OCI-LY7 (cell line): ENCODE measurements at regions not wholly inside any gene's neighbourhood (a gene's known extent, or its start where the extent isn't known, plus 50 kb on each side); places are given as distances from the start of the nearest gene placed in this dataset.

Experiments used
- BruUV-seq: library from RNA; stranded (reverse); fragments of 400-500 nt; replicated peaks from 2 replicates; lab custom pipeline; 2021; lab: Mats Ljungman, UMichigan
- CTCF ChIA-PET: fragments of 300-600 bp; sonication (Branson Sonifier 250); formaldehyde crosslinking; loops from one replicate; lab custom pipeline; 2022; ENCODE audit warnings: antibody characterized with exemption; ENCODE audit not compliant: unreplicated experiment; lab: Charles Lee
- POLR2A ChIA-PET: fragments of 300-600 bp; sonication (Branson Sonifier 250); formaldehyde crosslinking; loops from one replicate; lab custom pipeline; 2022; ENCODE audit warnings: antibody characterized with exemption; lab: Charles Lee
- DNase-seq: peaks from one replicate; pipeline ENCODE4 v3.0.0-alpha.2; 2015; ENCODE audit warnings: low spot score
- H2AFZ ChIP-seq: fragments of 200-600 bp; sonication (generic), shearing (Covaris generic); 2 replicates; pipeline ENCODE4 v1.6.1; 2014; ENCODE audit warnings: mild to moderate bottlenecking, antibody characterized with exemption, low read length, moderate library complexity
- H3K27ac ChIP-seq: fragments of 200-600 bp; sonication (generic); 2 replicates; pipeline ENCODE4 v1.5.1; 2014; ENCODE audit warnings: mixed run types, low read depth, mild to moderate bottlenecking, moderate library complexity, low read length, inconsistent platforms; ENCODE audit not compliant: poor library complexity, severe bottlenecking
- H3K36me3 ChIP-seq: fragments of 200-600 bp; sonication (generic); 2 replicates; pipeline ENCODE4 v1.6.1; 2014; ENCODE audit warnings: mild to moderate bottlenecking, antibody characterized with exemption, low read length, moderate library complexity, mixed read lengths; ENCODE audit not compliant: insufficient read depth
- H3K4me1 ChIP-seq: fragments of 200-600 bp; sonication (generic); 2 replicates; pipeline ENCODE4 v1.5.1; 2014; ENCODE audit warnings: mild to moderate bottlenecking, low read length; ENCODE audit not compliant: insufficient read depth, poor library complexity, severe bottlenecking
- H3K4me2 ChIP-seq: fragments of 200-600 bp; sonication (generic); 2 replicates; pipeline ENCODE4 v1.6.1; 2014; ENCODE audit warnings: mild to moderate bottlenecking, low read length
- H3K4me3 ChIP-seq: fragments of 200-600 bp; sonication (generic); 2 replicates; pipeline ENCODE4 v1.5.1; 2014; ENCODE audit warnings: mild to moderate bottlenecking, low read depth, low read length; ENCODE audit not compliant: poor library complexity, severe bottlenecking
- H3K79me2 ChIP-seq: fragments of 200-600 bp; sonication (generic); 2 replicates; pipeline ENCODE4 v1.6.1; 2016; ENCODE audit warnings: low read depth, mild to moderate bottlenecking, low read length, moderate library complexity, mixed read lengths; ENCODE audit not compliant: insufficient read depth
- H3K9me2 ChIP-seq: fragments of 200-600 bp; sonication (generic); 2 replicates; pipeline ENCODE4 v1.6.1; 2016; ENCODE audit warnings: mild to moderate bottlenecking, low read length, mixed read lengths; ENCODE audit not compliant: insufficient read depth
- H3K9me3 ChIP-seq: fragments of 200-600 bp; sonication (generic); 2 replicates; pipeline ENCODE4 v1.6.1; 2014; ENCODE audit warnings: mild to moderate bottlenecking, mixed run types, low read length, mixed read lengths
- H4K20me1 ChIP-seq: fragments of 200-600 bp; sonication (generic); 2 replicates; pipeline ENCODE4 v1.6.1; 2014; ENCODE audit warnings: mild to moderate bottlenecking, antibody characterized with exemption, low read length, moderate library complexity, mixed read lengths; ENCODE audit not compliant: insufficient read depth
- CTCF ChIP-seq: fragments of 200-600 bp; sonication (generic); conservative IDR thresholded peaks from 2 replicates; pipeline ENCODE4 v1.5.1; 2014; ENCODE audit warnings: mild to moderate bottlenecking, antibody characterized with exemption, low read length, moderate library complexity, mixed read lengths
- EZH2phosphoT487 ChIP-seq: fragments of 200-600 bp; sonication (generic); IDR thresholded peaks from 2 replicates; pipeline ENCODE4 v1.6.1; 2018; ENCODE audit warnings: low read depth, borderline replicate concordance, mild to moderate bottlenecking, mixed run types, antibody characterized with exemption, low read length, moderate library complexity, mixed read lengths
- intact Hi-C: fragments of 100-400 bp; cut with micrococcal nuclease; formaldehyde crosslinking; loops from one replicate; pipeline ENCODE4 v1.10.0; 2022; ENCODE audit not compliant: unreplicated experiment

- H3K36me3 ChIP-seq, result no peaks in the 10 kb centered on the region
- intact Hi-C loops, result no loop called here
- H3K9me2 ChIP-seq, result no peaks in the 10 kb centered on the region
- ChIA-PET POLR2A (no interaction called here), CTCF (no interaction called here)
- H2AFZ ChIP-seq, result no peak overlapping the region
- no peaks in the 10 kb centered on the region for H4K20me1 ChIP-seq
- no peak overlapping the region for H3K27ac ChIP-seq
- no peaks in the 10 kb centered on the region for H3K79me2 ChIP-seq
- peaks cover 7% of the 10 kb centered on the region for H3K4me1 ChIP-seq
- H3K9me3 ChIP-seq, result no peaks in the 10 kb centered on the region
- no peak overlapping the region for H3K4me2 ChIP-seq
- BruUV-seq, result no TSS peak
- TF ChIP-seq EZH2phosphoT487, result no peak
- TF ChIP-seq CTCF, result no peak
- DNase-seq, result no peak
- no peak overlapping the region for H3K4me3 ChIP-seq
These were observed 166.8 kb upstream of the IER5L start for GRCh38 chr9:129344641-129345495.

- BruUV-seq, result no TSS peak
- no peaks in the 10 kb centered on the region for H3K79me2 ChIP-seq
- H3K4me2 ChIP-seq, result no peak overlapping the region
- no peak overlapping the region for H3K4me3 ChIP-seq
- H3K9me3 ChIP-seq, result no peaks in the 10 kb centered on the region
- CTCF ChIA-PET, result no interaction called here
- intact Hi-C loops, result no loop called here
- H3K4me1 ChIP-seq, result peaks cover 7% of the 10 kb centered on the region
- no peaks in the 10 kb centered on the region for H4K20me1 ChIP-seq
- POLR2A ChIA-PET, result no interaction called here
- no peaks in the 10 kb centered on the region for H3K36me3 ChIP-seq
- no peak for TF ChIP-seq CTCF
- TF ChIP-seq EZH2phosphoT487, result no peak
- no peaks in the 10 kb centered on the region for H3K9me2 ChIP-seq
- no peak overlapping the region for H3K27ac ChIP-seq
- DNase-seq, result no peak
- no peak overlapping the region for H2AFZ ChIP-seq
These were observed 165.6 kb upstream of the IER5L start for GRCh38 chr9:129343424-129344375.
